ENCODE measurements at regions not wholly inside any gene's neighbourhood (a gene's known extent, or its start where the extent isn't known, plus 50 kb on each side); places are given as distances from the start of the nearest gene placed in this dataset.

GRCh38 chr20:29750268-29750899, 1507.1 kb upstream of the DEFB115 start:
- TF ChIP-seq CREB5 (CRISPR knock-in tag; IDR thresholded peaks at IDR 0.05; ENCODE audit: low read depth): no peak
- TF ChIP-seq TOX (CRISPR knock-in tag; IDR thresholded peaks at IDR 0.05; ENCODE audit: borderline replicate concordance): no peak
- TF ChIP-seq CSDC2 (CRISPR knock-in tag; IDR thresholded peaks at IDR 0.05): no peak
- TF ChIP-seq RARB (CRISPR knock-in tag; IDR thresholded peaks at IDR 0.05): no peak
- TF ChIP-seq ZNF70 (CRISPR knock-in tag; IDR thresholded peaks at IDR 0.05): no peak
- no peak for TF ChIP-seq OSR1 (CRISPR knock-in tag; IDR thresholded peaks at IDR 0.05)
- TF ChIP-seq PATZ1 (CRISPR knock-in tag; IDR thresholded peaks at IDR 0.05; ENCODE audit: borderline replicate concordance): no peak
- TF ChIP-seq ZFP3 (CRISPR knock-in tag; IDR thresholded peaks at IDR 0.05): no peak
- TF ChIP-seq PPARA (CRISPR knock-in tag; IDR thresholded peaks at IDR 0.05; ENCODE audit: borderline replicate concordance): no peak
- TF ChIP-seq SNAI2 (CRISPR knock-in tag; IDR thresholded peaks at IDR 0.05): no peak
- TF ChIP-seq ARNTL (CRISPR knock-in tag; IDR thresholded peaks at IDR 0.05; ENCODE audit: borderline replicate concordance, low read depth): no peak
- TF ChIP-seq CSRNP3 (CRISPR knock-in tag; IDR thresholded peaks at IDR 0.05): no peak
- TF ChIP-seq ZNF565 (CRISPR knock-in tag; conservative IDR thresholded peaks at IDR 0.05; ENCODE audit: low read depth): no peak
- TF ChIP-seq ZC3H10 (CRISPR knock-in tag; IDR thresholded peaks at IDR 0.05): no peak

All from SK-N-SH treated with all-trans-retinoic acid at 6 μM for 48 hours (cell line).